ENCODE measurements at regions not wholly inside any gene's neighbourhood (a gene's known extent, or its start where the extent isn't known, plus 50 kb on each side); places are given as distances from the start of the nearest gene placed in this dataset.

DNA sequence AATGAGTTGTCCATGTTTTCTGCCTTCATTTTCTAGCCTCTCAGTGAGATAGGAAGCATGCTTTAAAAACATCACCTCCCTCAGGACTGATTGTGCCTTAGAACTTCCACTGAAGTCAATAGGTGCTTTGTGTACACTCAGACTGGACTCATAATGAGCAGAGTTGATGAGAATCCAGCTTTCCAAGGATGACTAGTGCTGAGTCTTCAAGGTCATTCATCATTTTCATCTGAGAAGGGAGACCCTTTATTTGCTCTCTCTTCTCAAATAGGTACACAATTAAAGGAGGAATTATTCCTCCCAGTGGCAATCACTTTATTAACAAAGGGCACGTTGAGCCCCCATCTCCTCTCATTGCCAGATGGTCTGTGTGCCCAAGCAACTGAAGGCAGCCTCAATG lies 210.9 kb upstream of the PRKD1 start:
- Mint-ChIP-seq H3K27me3 (ENCODE audit: low read depth) (no peaks in the 10 kb centered on the region), H3K36me3 (ENCODE audit: low read depth) (no peaks in the 10 kb centered on the region), H3K27ac (no peak overlapping the region), H3K4me3 (ENCODE audit: low read depth) (no peak overlapping the region), H3K4me1 (ENCODE audit: low read depth) (no peaks in the 10 kb centered on the region), H3K9me3 (peaks cover 24% of the 10 kb centered on the region)
- DNase-seq (ENCODE audit: low spot score) = no peak
- intact Hi-C loops (cut with micrococcal nuclease) = no loop called here

DNA sequence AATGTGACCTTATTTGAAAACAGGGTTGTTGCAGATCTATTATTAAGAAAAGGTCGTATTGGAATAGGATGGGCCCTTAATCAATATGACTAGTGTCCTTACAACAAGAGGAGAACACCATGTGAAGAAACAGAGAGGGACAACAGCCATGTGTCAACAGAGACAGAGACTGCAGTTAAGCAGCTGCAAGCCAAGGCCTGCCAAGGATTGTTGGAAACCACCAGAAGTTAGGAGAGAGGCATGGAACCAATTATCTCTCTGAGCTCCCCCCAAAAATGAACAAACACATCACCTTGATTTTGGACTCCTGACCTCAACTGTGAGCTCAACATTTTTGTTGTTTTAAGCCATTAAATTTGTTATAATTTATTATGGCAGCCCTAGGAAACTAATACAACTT lies 214.6 kb upstream of the PRKD1 start:
- intact Hi-C loops (cut with micrococcal nuclease) = no loop called here
- Mint-ChIP-seq H3K27me3 (ENCODE audit: low read depth) (no peaks in the 10 kb centered on the region), H3K27ac (no peak overlapping the region), H3K4me3 (ENCODE audit: low read depth) (no peak overlapping the region), H3K36me3 (ENCODE audit: low read depth) (no peaks in the 10 kb centered on the region), H3K4me1 (ENCODE audit: low read depth) (no peaks in the 10 kb centered on the region), H3K9me3 (peaks cover 48% of the 10 kb centered on the region)
- no peak for DNase-seq (ENCODE audit: low spot score)

DNA sequence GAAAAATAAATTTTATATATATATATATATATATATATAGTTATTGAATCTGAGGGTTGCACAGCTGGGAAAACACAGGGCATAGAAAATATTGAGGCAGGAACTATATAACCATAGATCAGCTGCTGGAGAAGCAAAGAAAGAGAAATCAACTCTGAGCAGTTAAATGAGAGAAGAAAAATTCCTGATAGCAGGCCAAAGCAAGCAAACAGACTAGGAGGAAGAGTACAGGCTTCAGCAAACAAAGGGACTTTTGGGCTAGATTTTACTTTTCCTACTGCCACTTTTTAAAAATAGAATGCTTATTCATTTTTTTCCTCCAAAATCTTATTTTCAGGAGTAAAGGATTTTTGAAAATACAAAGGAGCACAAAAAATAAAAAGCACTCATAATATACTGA lies 216.0 kb upstream of the PRKD1 start:
- H3K27me3 Mint-ChIP-seq (ENCODE audit: low read depth) = no peaks in the 10 kb centered on the region
- intact Hi-C loops (cut with micrococcal nuclease) = no loop called here
- H3K4me1 Mint-ChIP-seq (ENCODE audit: low read depth) = no peaks in the 10 kb centered on the region
- no peak for DNase-seq (ENCODE audit: low spot score)
- H3K4me3 Mint-ChIP-seq (ENCODE audit: low read depth) = no peak overlapping the region
- H3K36me3 Mint-ChIP-seq (ENCODE audit: low read depth) = no peaks in the 10 kb centered on the region
- H3K9me3 Mint-ChIP-seq = peaks cover 50% of the 10 kb centered on the region
- H3K27ac Mint-ChIP-seq = no peak overlapping the region

DNA sequence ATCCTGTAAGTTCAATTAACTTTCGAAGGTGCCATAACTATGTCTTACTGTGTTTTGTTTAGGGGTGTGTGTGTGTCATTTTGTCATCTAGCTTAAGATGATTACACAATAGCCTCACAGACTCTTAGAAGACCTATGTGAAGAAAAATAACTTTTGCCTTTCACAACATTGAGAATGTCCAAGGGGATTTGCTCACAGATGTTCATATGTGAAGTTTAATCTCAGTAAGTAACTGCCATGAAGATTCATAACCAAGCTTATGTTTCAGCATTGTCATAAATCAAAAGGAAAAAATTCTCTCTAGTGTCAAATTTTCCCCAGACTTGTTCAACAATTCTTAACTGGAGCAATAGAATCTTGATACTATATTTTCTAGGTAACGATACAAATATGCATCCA lies 226.1 kb upstream of the PRKD1 start:
- Mint-ChIP-seq H3K9me3 (peaks cover 26% of the 10 kb centered on the region), H3K27me3 (ENCODE audit: low read depth) (no peaks in the 10 kb centered on the region), H3K4me3 (ENCODE audit: low read depth) (no peak overlapping the region), H3K36me3 (ENCODE audit: low read depth) (no peaks in the 10 kb centered on the region), H3K4me1 (ENCODE audit: low read depth) (no peaks in the 10 kb centered on the region), H3K27ac (no peak overlapping the region)
- intact Hi-C loops (cut with micrococcal nuclease) = no loop called here
- DNase-seq (ENCODE audit: low spot score) = no peak

DNA sequence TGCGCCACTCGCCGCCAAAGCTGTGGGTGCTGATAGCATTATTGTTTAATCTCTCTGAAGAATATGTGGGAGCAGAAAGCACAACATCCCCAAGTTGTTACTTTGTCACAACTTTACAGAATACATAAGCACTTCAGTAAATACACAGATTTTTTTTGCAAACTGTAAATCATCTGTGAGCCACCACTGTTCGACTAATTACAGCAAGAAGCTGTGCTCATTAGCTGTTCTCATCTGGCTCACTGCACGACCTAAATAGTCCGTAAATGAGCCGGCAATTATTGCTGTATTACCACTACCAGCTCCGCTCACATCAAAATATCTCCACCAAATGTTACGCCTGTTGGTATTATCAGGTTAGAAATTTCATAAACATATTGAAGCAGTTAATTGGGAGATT lies 228.9 kb upstream of the PRKD1 start:
- H3K36me3 Mint-ChIP-seq (ENCODE audit: low read depth) = no peaks in the 10 kb centered on the region
- intact Hi-C loops (cut with micrococcal nuclease) = no loop called here

DNA sequence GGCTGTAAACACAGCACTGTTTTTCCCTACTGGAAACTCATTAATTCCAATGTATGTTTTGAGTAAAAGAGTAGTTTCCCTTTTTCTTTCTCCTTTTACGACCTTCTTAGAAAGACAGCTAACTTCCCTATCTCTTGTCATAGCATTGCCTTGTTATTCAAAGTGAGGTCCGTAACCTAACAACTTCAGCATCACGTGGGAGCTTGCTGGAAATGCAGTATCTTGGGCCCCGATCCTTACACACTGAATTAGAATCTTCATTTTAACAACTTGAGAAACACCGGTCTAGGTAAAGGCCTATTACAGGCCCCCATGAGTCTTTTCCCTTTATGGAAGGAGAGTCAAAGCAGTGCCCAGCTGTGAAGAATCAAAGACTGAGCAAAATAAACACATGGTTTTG lies 230.7 kb upstream of the PRKD1 start:
- Mint-ChIP-seq H3K4me3 (ENCODE audit: low read depth) (no peak overlapping the region), H3K9me3 (peaks cover 12% of the 10 kb centered on the region), H3K27me3 (ENCODE audit: low read depth) (no peaks in the 10 kb centered on the region), H3K36me3 (ENCODE audit: low read depth) (no peaks in the 10 kb centered on the region), H3K27ac (no peak overlapping the region), H3K4me1 (ENCODE audit: low read depth) (no peaks in the 10 kb centered on the region)
- intact Hi-C loops (cut with micrococcal nuclease) = no loop called here
- no peak for DNase-seq (ENCODE audit: low spot score)

More for the DNA sequence above, 228.9 kb upstream of the PRKD1 start:
- H3K4me1 Mint-ChIP-seq (ENCODE audit: low read depth) = no peaks in the 10 kb centered on the region
- no peak overlapping the region for H3K4me3 Mint-ChIP-seq (ENCODE audit: low read depth)
- no peak for DNase-seq (ENCODE audit: low spot score)
- H3K9me3 Mint-ChIP-seq = peaks cover 12% of the 10 kb centered on the region
- H3K27me3 Mint-ChIP-seq (ENCODE audit: low read depth) = no peaks in the 10 kb centered on the region
- H3K27ac Mint-ChIP-seq = no peak overlapping the region

DNA sequence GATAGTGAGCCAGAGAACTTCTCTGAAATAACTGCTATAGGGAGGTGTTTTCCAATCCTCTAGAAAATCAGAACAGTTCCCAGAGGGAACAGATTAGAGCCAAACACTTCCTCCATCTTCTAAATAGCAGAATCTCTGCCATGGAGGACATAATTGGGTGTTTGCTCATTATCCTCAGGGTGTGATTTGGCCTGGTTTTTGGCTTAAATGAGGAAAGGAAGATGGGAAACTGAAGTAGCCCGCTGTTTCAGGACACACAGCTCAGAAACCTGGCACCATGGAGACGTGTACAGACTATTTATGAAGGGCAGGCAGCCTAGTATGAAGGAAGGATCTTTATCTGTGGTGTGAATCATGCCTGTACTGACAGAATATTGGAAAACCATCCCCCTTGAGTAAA lies 231.7 kb upstream of the PRKD1 start:
- no peaks in the 10 kb centered on the region for H3K27me3 Mint-ChIP-seq (ENCODE audit: low read depth)
- intact Hi-C loops (cut with micrococcal nuclease) = no loop called here
- peaks cover 12% of the 10 kb centered on the region for H3K9me3 Mint-ChIP-seq
- H3K27ac Mint-ChIP-seq = no peak overlapping the region
- no peak for DNase-seq (ENCODE audit: low spot score)
- no peaks in the 10 kb centered on the region for H3K4me1 Mint-ChIP-seq (ENCODE audit: low read depth)
- H3K36me3 Mint-ChIP-seq (ENCODE audit: low read depth) = no peaks in the 10 kb centered on the region
- no peak overlapping the region for H3K4me3 Mint-ChIP-seq (ENCODE audit: low read depth)

DNA sequence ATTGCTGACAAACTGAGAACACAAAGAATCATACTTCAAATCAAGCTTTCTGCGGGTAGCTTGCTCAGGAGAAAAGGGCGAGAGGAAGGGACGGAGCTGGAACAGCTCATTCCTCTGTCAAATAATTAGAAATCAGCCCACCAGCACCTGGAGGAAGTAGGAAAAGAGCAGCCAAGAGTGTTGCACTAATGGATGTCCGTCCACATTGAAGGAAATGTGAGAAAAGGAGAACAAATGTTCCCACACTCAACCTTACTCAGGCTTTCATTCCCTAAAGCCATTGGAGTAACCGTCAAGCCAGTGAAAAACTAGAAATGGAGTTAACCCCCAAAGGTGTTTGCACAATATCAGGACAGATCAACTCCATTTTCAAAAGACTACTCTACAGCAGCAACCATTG lies 233.0 kb upstream of the PRKD1 start:
- no peak overlapping the region for H3K27ac Mint-ChIP-seq
- H3K9me3 Mint-ChIP-seq = peaks cover 12% of the 10 kb centered on the region
- H3K4me1 Mint-ChIP-seq (ENCODE audit: low read depth) = no peaks in the 10 kb centered on the region
- H3K4me3 Mint-ChIP-seq (ENCODE audit: low read depth) = no peak overlapping the region
- intact Hi-C loops (cut with micrococcal nuclease) = no loop called here
- H3K36me3 Mint-ChIP-seq (ENCODE audit: low read depth) = no peaks in the 10 kb centered on the region
- H3K27me3 Mint-ChIP-seq (ENCODE audit: low read depth) = no peaks in the 10 kb centered on the region
- DNase-seq (ENCODE audit: low spot score) = no peak

DNA sequence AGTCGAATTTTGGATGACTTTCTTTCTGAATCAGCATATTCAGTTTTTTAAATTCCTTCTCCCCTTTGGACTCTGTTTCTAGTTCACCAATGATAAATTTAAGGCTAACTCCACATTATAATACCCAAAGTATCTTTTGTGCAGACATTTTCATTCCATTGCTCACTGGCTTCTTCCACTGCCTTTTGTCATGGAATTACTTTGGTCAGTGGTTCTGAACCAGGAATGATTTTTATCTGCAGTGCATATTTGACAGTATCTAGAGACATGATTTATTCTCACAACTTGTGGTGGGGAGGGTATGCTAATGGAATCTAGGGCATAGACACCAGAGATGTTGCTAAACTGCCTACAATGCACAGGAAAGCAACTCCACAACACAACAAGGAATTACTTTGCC lies 234.4 kb upstream of the PRKD1 start:
- no peak for DNase-seq (ENCODE audit: low spot score)
- Mint-ChIP-seq H3K27ac (no peak overlapping the region), H3K36me3 (ENCODE audit: low read depth) (no peaks in the 10 kb centered on the region), H3K27me3 (ENCODE audit: low read depth) (no peaks in the 10 kb centered on the region), H3K9me3 (peaks cover 5% of the 10 kb centered on the region), H3K4me1 (ENCODE audit: low read depth) (no peaks in the 10 kb centered on the region), H3K4me3 (ENCODE audit: low read depth) (no peak overlapping the region)
- intact Hi-C loops (cut with micrococcal nuclease) = no loop called here

DNA sequence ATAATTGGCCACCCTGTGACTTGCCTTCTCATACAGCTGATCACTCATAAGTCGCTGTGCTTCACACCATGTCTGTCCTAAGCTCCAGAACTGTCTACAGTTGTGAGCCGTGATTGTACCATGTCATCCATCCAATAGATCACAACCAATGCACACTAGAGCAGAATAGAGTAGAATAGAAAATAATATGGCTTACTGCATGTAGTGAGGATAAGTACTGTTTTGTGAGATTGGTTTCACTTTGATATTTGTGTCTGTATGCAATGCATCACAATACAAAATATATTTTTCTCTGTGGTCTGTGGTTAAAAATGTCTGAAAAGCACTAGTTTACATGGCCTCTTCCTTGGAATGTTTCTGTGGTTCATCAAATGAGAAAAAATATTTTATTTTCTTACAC lies 237.6 kb upstream of the PRKD1 start:
- Mint-ChIP-seq H3K4me1 (ENCODE audit: low read depth) (no peaks in the 10 kb centered on the region), H3K36me3 (ENCODE audit: low read depth) (no peaks in the 10 kb centered on the region), H3K27ac (no peak overlapping the region), H3K9me3 (peaks cover 17% of the 10 kb centered on the region), H3K4me3 (ENCODE audit: low read depth) (no peak overlapping the region), H3K27me3 (ENCODE audit: low read depth) (no peaks in the 10 kb centered on the region)
- intact Hi-C loops (cut with micrococcal nuclease) = no loop called here
- DNase-seq (ENCODE audit: low spot score) = no peak

DNA sequence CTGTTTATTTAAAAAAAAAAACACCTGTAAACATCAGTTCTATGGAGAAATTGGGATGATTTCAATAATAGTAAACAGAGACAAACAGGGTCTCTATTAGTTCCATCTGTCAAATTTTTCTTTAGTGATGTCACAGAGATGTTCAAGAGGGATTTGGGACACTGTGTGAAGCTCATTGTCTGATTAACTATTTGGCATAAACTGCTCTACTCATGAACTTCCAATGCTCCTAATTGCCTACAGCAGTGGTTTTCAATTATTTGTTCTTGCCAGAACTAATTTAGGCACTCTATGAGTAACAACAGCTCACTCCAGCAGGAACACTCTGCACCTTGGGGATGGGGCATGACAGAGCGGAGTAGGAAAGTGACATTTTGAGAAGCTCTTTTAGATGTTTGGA lies 250.1 kb upstream of the PRKD1 start:
- Mint-ChIP-seq H3K36me3 (ENCODE audit: low read depth) (no peaks in the 10 kb centered on the region), H3K4me1 (ENCODE audit: low read depth) (no peaks in the 10 kb centered on the region), H3K27ac (no peak overlapping the region), H3K27me3 (ENCODE audit: low read depth) (no peaks in the 10 kb centered on the region), H3K4me3 (ENCODE audit: low read depth) (no peak overlapping the region), H3K9me3 (peaks cover 10% of the 10 kb centered on the region)
- no peak for DNase-seq (ENCODE audit: low spot score)
- intact Hi-C loops (cut with micrococcal nuclease) = no loop called here

DNA sequence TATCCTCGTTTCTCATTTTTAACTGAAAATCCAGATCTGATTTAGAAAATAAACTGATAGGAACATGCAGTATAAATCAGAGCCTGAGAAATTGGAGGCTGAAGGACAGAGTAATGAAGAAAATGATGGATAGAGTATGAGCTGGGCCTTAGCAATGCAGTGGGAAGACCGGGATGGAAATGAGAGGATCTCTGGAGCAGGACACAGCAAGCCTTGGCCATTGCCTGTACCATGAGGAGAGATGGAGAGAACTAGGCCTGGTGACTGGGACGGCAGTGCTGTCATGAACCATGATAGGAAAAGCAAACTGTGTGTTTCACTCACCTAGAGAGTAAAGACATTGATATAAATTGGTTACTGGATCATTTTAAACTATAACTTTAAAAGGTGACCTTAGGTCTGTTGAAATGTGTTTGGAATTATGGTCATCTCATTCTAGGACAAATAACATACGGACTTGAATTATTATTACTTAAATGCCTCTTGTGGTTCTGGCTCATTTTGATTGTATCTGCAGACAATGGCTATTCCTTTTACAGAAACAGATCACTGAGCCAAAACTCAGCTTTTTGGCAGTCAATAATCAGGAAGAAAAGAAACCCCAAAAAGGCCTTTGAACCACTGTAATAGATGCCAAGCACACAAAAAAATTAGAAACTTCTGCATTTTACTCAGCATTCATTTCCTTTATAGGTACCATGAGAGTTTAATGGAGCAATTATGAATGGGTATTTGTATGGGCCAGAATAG lies 251.9 kb upstream of the PRKD1 start:
- Mint-ChIP-seq H3K4me1 (ENCODE audit: low read depth) (no peaks in the 10 kb centered on the region), H3K9me3 (peaks cover 5% of the 10 kb centered on the region), H3K36me3 (ENCODE audit: low read depth) (no peaks in the 10 kb centered on the region), H3K27ac (no peak overlapping the region), H3K27me3 (ENCODE audit: low read depth) (no peaks in the 10 kb centered on the region), H3K4me3 (ENCODE audit: low read depth) (no peak overlapping the region)
- intact Hi-C loops (cut with micrococcal nuclease) = no loop called here
- no peak for DNase-seq (ENCODE audit: low spot score)

DNA sequence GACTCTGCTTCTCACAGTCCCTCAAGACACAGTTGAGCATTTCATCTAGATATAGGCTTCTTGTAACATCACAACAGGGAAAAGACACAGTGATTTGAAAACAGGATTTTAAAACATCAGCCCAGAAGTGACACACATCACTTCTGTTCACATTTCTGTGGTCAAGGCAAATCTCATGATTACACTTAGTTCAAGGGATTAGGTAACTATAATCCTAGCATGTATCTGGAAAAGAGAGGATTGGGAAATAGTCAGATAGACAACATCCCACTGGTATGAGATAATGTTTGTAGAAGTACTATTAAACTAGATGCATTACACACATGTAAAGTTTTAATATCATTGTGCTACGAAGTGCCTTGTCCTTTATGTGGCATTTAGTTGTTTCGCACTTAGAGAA lies 252.6 kb upstream of the PRKD1 start:
- Mint-ChIP-seq H3K9me3 (peaks cover 5% of the 10 kb centered on the region), H3K27ac (no peak overlapping the region), H3K36me3 (ENCODE audit: low read depth) (no peaks in the 10 kb centered on the region), H3K4me3 (ENCODE audit: low read depth) (no peak overlapping the region), H3K4me1 (ENCODE audit: low read depth) (no peaks in the 10 kb centered on the region), H3K27me3 (ENCODE audit: low read depth) (no peaks in the 10 kb centered on the region)
- DNase-seq (ENCODE audit: low spot score) = no peak
- intact Hi-C loops (cut with micrococcal nuclease) = no loop called here

DNA sequence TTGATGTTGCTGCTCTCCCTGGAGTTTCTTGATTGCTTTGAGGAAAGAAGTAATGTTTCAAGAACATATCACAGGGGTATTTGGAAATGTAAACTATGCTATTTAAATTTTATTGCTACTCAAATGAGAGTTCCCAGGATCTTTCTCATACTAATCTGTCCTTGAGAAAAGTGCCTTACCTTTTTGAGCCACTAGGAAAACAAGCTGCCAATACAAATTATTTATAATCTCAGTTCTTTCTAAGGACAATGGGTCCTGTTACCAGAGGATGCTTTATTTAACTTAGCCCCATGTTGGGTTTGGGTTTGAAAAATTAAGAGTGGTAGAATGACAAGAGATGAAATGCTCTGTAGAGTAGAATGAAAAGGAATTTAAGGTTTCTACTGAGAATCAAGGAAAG lies 258.2 kb upstream of the PRKD1 start:
- Mint-ChIP-seq H3K36me3 (ENCODE audit: low read depth) (no peaks in the 10 kb centered on the region), H3K9me3 (peaks cover 6% of the 10 kb centered on the region), H3K27me3 (ENCODE audit: low read depth) (no peaks in the 10 kb centered on the region), H3K27ac (no peak overlapping the region), H3K4me1 (ENCODE audit: low read depth) (no peaks in the 10 kb centered on the region), H3K4me3 (ENCODE audit: low read depth) (no peak overlapping the region)
- intact Hi-C loops (cut with micrococcal nuclease) = no loop called here
- no peak for DNase-seq (ENCODE audit: low spot score)

Measured in activated T-helper 2 cell treated with anti-CD3 and anti-CD28 coated beads, Interferon-gamma antibody, Interleukin-2, Interleukin-4, amounts not matched to agents 10 μg/mL and 5 μg/mL and 100 μg/mL, durations not matched to agents 14 hours and 24 hours and 36 hours (primary cell).